ENCODE measurements at regions not wholly inside any gene's neighbourhood (a gene's known extent, or its start where the extent isn't known, plus 50 kb on each side); places are given as distances from the start of the nearest gene placed in this dataset.
"Not testable (repeated sequence)": the region's sequence is repeated elsewhere in the genome, so short reads cannot be mapped to it uniquely, and the experiment has no call there.

- DNase-seq = peak; percentile 71
Observed at GRCh38 chr4:38313999-38314561, 349.9 kb upstream of the KLF3 start.

GRCh38 chr4:38314663-38315062 lies 349.3 kb upstream of the KLF3 start:
- peak; percentile 12 for DNase-seq

- peak; percentile 94 for DNase-seq
Observed at GRCh38 chr4:38315286-38315685, 348.7 kb upstream of the KLF3 start.

- DNase-seq = no peak
Observed at GRCh38 chr4:38316045-38316444, 348.0 kb upstream of the KLF3 start.

GRCh38 chr4:38317041-38317674 lies 346.8 kb upstream of the KLF3 start:
- DNase-seq = no peak

GRCh38 chr4:38318737-38319455 lies 345.1 kb upstream of the KLF3 start:
- peak; percentile 98 for DNase-seq

- DNase-seq = peak; percentile 95
Observed at GRCh38 chr4:38319456-38320342, 344.3 kb upstream of the KLF3 start.

GRCh38 chr4:38320343-38320695 lies 343.7 kb upstream of the KLF3 start:
- no peak for DNase-seq

GRCh38 chr4:38320833-38321232 lies 343.2 kb upstream of the KLF3 start:
- DNase-seq = no peak

GRCh38 chr4:38322714-38323113 lies 341.3 kb upstream of the KLF3 start:
- peak; percentile 97 for DNase-seq

GRCh38 chr4:38323141-38323641 lies 340.8 kb upstream of the KLF3 start:
- peak; percentile 64 for DNase-seq

GRCh38 chr4:38324861-38325628 lies 339.0 kb upstream of the KLF3 start:
- no peak for DNase-seq

- DNase-seq = no peak
Observed at GRCh38 chr4:38325629-38325913, 338.4 kb upstream of the KLF3 start.

GRCh38 chr4:38326499-38326898 lies 337.5 kb upstream of the KLF3 start:
- DNase-seq = no peak

GRCh38 chr4:38327174-38327573 lies 336.8 kb upstream of the KLF3 start:
- DNase-seq = no peak

- DNase-seq = no peak
Observed at GRCh38 chr4:38328989-38329729, 334.8 kb upstream of the KLF3 start.

GRCh38 chr4:38330321-38330720 lies 333.7 kb upstream of the KLF3 start:
- DNase-seq = no peak

- no peak for DNase-seq
Observed at GRCh38 chr4:38330936-38331335, 333.1 kb upstream of the KLF3 start.

- DNase-seq = no peak
Observed at GRCh38 chr4:38332699-38333098, 331.3 kb upstream of the KLF3 start.

- no peak for DNase-seq
Observed at GRCh38 chr4:38333219-38333618, 330.8 kb upstream of the KLF3 start.

GRCh38 chr4:38334791-38335190 lies 329.2 kb upstream of the KLF3 start:
- no peak for DNase-seq

GRCh38 chr4:38338939-38339338 lies 325.1 kb upstream of the KLF3 start:
- not testable (repeated sequence) for DNase-seq
